Endometrial microvascular endothelial cells (primary cell): ENCODE measurements at regions not wholly inside any gene's neighbourhood (a gene's known extent, or its start where the extent isn't known, plus 50 kb on each side); places are given as distances from the start of the nearest gene placed in this dataset.

ENCODE experiments used
- in situ Hi-C: cut with HindIII; loops from 2 replicates; pipeline ENCODE4 v1.10.0; 2017; ENCODE audit warnings: low sequenced_read_pairs, low pct_unique_long_range_greater_than_20kb; ENCODE audit errors: inconsistent ontology term

DNA sequence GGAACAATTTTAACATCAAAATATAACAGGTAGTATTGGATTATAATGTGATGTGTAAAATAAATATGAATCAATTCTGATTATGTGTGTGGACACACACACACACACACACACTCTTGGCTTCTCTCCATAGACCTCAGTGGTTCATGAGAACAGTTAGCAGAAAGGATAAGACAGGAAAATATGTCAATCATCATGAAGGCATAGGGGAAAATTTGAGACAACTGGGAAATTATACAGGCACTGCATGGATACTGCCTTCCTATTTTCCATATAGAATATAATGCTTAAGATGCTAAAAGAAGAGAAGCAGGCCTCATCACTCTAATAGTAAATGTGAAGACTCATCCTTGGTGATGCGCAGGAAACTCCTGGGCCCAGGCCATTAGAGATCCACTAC lies 884.5 kb downstream of the SUCLG1 start:
- in situ Hi-C loops = no loop called here

DNA sequence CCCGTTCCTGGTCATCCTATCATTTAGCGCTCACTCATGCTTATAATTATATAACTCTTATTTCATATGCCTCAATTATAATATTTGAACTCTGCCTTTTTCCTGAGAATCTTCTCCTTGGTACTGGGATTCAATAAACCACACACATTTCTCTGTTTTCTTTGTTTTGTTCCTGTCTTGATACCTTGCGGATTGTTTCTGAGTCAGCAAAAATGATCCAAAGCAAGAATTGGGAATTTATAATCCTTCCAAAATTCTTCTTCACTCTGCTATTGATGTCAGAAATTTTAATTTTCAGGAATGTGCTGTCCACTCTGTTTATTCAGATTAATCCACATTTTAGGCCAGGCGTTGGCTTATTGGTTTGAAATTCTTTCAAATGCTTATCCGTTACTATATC lies 886.0 kb downstream of the SUCLG1 start:
- in situ Hi-C loops = no loop called here

DNA sequence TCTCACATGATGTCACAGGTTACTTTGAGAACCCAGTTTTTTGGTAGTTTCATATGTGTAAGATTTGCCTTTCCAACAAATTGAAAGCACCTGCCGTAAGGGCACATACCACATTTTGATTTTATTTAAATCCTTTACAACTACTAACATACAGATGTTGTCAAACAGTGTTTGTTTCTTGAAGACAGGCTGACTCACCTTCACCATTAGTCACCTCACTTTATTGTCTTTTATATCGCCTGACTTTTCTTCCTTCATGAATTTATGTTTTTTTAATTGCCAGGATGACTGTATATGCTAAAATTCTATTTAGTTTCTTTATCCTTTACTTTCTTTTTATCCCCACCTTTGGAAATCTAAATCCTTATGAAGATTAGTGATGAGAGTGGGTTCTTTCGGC lies 886.7 kb downstream of the SUCLG1 start:
- in situ Hi-C loops = no loop called here

DNA sequence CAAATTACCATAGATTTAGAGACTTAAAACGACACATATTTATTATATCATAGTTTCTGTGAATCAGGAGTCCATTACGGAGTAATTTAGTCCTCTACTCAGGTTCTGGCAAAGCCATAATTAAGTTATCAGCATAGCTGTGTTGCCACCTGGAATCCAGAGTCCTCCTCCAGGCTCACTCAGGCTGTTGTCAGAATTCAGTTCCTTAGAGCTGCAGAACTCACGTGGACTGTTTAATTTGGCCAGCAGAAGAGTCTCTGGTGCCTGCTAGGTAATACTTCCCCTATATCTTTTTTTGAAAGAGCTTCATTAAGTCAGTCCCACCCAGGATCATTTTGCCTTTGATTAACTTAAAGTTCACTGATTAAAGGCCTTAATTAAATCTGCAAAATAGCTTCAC lies 891.5 kb downstream of the SUCLG1 start:
- in situ Hi-C loops = no loop called here

DNA sequence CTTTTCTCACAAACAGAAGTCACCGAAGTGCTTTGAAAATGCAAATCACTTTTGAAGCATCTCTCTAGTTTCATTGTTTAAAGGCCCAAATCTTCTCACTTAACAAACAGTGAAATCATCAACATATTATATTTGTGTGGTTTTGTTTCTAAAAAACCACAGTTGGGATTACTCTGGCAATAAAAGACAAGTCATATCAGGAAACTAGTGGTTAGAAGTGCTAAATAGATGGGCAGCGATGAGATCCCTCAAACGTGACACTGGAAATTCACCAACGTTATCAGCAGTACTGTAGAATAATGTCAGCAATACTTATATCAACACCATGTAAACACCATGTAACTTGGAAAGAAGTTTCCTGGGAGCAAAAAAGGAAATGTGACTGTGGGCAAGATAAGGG lies 893.5 kb downstream of the SUCLG1 start:
- in situ Hi-C loops = no loop called here

DNA sequence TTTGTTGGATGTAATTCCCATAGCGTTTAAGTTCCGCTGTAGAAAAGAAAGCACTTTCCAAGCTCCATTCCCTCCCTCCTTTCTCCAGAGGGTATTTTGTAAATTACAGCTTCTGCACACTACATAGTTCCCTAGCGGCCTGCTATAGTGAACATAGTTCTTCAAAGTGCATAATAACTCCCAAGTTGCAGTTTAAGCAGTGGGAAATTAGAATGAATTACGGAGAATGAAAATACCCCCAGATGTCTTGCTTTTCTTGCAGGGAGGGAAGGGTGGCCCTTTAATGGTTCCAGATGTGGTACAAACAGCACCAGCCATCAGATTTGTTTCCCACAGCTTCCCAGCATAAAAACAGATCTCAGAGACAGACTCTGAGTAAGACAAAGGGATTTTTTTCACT lies 893.9 kb downstream of the SUCLG1 start:
- in situ Hi-C loops = no loop called here

DNA sequence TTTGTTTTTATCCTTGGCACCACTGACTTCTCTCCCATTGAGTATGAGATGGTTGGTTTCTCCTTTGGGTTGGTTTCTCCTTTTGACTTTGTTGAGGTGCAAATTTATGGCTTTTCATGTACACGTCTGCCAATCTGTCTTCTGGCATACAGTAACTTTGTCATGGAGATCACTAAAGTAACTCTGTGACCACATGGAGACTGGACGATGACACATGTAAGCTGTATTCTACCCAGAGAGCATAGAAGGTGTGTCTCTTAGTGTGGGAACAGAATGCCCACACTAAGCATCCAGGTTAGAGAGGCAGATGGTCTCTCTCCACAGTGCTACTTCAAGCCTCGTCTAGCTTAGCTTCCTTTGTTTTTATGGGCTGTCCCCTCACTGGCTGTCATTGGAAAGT lies 897.5 kb downstream of the SUCLG1 start:
- in situ Hi-C loops = no loop called here

DNA sequence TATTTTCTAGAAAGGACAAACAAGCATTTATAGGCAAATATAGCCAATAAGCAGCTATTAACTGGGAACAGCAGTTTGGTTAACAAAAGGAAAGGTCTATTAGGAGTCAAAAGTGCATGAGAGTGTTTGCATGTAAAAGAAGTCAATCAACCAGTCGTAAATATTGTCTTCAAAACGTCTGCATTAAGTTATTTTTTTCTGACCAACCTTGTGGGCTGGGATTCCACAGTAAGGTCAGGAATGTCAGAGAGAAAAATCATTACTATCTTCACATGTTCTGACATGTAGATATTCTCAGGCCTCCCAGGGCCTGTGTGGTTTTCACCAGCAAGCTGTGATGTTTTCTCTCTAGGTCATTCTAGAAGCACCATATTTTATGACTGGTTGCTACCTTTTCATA lies 922.5 kb downstream of the SUCLG1 start:
- in situ Hi-C loops = no loop called here

DNA sequence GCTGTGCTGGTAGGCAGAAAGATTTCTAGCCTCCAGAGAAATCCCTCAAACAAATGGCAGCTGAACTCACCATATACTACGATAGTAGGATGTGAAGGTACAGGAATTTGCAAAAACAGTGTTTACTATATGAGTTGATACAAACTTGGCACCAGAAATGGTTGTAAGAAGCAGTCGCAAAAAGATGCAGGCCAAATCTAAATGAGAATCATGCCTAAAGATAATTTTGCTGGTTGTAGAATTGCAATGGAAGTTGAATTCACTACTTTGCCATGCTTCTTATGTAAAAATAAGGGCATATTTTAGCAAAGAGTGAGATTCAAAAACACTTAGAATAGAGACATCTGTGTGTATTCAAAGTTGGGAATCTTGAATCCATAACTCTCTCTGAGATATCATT lies 924.7 kb downstream of the SUCLG1 start:
- in situ Hi-C loops = no loop called here

DNA sequence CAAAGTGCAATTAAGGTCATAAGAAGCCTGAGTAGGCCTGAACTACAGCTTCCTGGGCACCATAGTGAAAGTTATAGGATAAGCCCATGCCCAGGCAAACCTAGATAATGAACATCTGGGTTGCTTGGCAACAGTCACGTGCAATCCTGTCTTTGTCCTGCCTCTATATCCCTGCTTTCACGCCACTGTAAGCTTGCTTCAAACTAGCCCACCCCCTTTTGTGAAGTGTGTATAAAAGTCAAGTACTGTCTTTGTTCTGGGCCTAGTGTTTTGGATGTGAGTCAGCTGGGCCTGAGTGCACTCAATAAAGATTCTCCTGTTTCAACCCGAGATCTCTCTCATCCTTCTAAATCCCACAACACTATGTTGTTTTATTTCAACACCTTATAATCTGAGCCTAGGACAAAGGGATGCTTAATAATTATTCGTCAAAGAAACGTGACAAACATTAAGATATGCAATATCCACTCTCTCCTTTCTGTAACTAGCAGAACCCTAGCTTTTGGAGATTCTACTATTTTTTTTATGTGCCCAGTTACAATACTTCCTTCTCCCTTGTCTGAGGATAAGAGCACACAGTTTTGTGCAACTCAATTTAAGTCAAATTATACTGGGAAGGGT lies 927.8 kb downstream of the SUCLG1 start:
- in situ Hi-C loops = no loop called here

DNA sequence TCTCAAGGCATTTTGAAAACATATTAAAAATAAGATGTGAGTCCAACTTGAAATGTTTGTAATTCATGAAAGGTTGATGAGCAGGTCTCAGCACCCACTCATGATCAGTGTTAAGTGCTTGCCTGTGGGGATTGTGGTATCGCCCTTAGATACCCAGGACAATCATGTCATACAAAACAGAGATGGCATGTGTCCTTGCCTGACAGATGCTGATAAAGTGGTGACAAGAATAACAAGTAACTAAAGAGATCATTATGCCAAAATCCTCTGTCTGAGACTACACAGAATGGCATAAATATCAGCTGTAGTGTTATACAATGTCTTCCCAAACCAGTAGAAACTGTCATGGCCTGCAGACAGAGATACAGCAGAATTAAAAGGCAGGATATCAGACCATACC lies 930.3 kb downstream of the SUCLG1 start:
- in situ Hi-C loops = no loop called here

DNA sequence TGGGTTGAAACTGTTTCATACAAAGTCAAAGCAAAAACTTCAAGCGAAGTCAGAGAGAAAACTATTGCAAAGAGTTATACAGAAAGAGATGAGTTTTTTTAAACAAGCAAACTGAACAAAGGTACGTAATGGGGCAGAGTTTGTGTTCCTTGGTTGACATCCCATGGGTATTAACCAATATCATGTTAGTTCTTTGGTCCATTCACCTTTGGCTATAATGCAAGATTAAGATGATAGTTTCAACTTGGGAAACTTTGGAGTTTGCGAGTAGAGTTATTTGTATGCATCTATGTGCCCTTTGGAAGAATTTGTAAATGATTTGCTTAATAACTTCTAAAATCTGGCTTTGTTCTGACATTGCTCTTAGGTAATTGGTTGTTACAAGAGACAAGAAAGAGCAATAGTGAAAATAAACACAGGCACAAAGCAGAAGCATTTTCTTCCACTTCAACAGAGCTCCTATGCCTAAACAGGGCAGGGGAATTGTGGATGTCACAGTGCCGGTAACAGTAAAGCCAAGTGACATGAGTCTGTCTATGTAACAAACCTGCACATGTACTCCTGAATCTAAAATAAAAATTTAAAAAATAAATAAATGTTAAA lies 936.1 kb downstream of the SUCLG1 start:
- in situ Hi-C loops = no loop called here

DNA sequence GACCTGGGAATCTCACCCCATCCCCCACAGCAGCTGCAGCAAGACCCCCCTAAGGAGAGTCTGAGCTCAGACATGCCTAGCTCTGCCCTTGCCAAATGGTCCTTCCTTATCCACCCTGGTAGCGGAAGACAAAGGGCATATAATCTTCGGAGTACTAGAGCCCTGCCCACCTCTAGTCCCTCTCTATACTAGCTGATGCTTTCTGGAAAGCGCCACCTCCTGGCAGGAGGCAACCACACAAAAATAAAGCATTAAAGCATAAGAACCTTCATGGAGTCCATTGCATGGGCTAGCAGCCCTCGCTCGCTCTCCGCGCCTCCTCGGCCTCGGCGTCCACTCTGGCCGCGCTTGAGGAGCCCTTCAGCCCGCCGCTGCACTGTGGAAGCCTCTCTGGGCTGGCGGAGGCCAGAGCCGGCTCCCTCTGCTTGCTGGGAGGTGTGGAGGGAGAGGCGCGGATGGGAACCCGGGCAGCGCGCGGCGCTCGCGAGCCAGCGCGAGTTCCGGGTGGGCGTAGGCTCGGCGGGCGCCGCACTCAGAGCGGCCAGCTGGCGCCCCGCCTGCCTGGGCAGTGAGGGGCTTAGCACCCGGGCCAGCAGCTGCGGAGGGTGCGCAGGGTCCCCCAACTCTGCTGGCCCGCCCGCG lies 941.2 kb downstream of the SUCLG1 start:
- in situ Hi-C loops = no loop called here

DNA sequence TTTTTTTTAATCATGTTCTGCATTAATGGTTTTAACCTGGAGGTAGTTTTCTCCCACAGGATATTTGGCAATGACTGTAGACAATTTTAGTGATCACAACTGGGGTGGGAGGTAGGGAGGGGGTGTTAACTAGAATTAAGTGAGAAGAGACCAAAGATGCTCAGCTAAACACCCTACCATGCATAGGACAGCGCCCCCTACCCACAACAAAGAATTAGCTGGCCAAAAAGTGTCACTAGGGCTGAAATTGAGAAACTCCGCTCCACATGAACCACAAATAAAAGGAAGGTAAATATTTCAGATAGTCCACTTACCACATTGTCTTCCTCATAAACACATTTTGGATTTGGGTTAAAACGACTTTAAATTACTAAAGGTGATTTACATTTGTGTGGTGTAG lies 942.6 kb downstream of the SUCLG1 start:
- in situ Hi-C loops = no loop called here

DNA sequence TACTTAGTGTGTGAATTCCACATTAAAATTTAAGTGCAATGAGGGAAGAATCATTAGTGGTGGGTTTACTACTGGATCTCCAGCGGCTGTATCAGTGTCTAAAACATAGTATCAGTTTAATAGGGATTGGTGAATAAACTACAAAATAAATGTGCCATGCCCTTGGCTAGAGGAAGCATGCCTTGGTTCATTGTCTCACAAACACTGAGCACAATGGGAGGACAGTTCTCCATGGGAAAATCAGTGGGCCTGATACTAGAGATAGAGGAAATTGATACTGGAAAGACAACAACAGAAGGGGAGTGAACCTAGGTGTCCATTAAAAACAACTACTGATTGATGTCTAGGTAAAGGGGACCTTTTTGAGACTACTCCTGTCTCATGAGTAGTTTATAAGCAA lies 971.6 kb downstream of the SUCLG1 start:
- in situ Hi-C loops = no loop called here

DNA sequence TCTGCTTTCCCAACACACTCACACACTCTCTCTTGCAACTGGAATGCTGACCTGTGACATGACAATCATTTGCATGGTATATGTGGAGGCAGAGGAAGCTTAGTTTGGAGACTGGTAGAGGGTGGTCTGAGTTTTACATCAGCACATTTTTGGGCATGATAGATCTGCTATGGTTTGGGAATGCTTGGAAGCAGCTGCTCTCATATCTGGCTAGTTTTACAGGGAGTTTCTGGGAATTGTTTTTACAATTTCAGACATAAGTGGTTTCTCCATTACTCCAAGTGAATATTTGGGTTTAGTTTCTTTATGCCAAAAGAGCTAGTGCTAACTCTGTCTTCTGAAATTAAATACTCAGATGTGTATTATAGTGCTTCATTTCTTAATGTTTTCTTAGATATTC lies 977.6 kb downstream of the SUCLG1 start:
- in situ Hi-C loops = no loop called here

DNA sequence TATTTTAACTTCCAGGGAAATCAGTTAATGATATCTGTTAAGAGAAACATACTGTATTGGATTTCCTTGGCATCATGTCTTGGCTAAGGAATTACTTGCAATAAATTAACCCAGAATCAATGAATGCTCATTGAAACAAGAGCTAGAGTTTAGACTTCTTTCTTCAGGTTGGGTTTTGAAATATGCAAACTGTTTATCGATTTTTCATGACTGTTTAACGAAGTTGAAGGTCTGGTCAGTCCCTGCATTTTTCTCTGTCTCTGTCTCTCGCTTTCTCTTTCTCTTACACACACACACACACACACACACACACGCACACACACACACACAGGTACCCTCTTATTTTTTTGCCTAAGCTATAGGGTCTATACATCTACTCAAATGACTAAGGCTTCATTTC lies 981.0 kb downstream of the SUCLG1 start:
- in situ Hi-C loops = no loop called here

DNA sequence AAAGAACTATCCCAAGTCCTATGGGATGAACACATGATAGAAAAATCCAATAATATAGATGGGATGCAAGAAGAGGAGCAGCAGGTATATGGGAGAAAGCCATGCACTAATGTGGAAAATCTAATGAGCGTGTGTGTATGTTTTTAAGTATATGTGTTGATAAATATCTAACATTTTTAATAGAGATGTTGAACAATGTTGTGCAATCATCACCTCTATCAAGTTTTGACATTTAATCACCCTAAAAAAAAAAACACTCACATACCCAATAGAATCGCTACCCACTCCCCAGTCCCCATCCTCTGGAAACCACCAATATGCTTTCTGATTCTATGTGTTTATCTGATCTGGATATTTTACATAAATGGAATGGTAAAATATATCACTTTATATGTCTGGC lies 983.7 kb downstream of the SUCLG1 start:
- in situ Hi-C loops = no loop called here

DNA sequence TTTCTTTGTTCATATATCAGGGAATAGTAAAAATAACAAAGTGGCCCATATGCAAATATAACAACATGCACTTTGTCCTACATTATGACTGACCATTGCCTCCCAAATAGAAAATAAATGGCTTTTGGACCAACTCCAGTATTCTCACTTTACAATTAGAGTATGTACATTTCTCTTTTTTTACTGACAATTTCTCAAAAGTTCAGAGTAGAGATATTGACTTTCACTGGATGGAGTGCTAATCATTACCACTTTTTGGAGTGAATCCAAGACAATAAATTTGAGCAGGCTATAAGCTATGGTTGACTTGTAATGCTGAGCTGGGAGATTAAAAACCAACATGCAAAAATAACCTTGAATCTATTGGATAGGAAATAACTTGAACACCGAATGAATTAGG lies 987.4 kb downstream of the SUCLG1 start:
- in situ Hi-C loops = no loop called here

DNA sequence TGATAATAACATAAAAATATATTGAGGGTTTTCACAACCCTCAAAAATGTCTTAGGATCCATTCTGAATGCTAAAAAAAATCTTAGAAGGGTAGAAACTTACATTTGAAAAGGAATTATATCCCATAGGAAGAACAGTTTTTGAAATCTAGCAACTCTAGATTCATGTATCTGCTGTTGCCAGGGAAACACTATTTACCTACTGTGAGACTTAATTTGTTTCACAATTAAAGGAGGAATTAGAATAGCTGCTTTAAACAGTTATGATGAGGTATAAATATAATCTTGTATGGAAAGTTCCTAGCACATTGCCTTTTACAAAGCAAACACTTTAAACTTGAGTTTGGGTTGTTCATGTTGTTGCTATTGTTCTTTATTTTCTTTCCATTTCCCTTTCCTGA lies 988.2 kb downstream of the SUCLG1 start:
- in situ Hi-C loops = no loop called here

DNA sequence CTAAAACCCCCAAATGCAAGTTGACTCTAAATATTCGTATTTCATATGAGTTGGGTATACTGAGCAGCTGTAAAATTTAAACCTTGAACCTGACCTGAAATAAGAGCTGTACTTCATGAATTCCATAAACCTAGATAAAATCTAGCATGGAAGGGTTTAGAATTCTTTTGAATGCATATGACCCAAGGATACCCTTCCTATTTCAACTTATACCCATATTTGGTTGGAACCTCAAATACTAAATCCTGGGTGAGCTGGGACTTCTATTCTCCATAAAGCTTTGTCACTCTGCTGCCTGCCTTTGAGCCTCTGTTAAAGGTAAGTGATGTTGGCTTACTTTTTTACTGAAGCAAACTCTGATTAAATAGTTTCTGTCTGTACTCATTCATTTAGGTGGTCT lies 994.6 kb downstream of the SUCLG1 start:
- in situ Hi-C loops = no loop called here
